GM21381 (cell line): ENCODE measurements at regions not wholly inside any gene's neighbourhood (a gene's known extent, or its start where the extent isn't known, plus 50 kb on each side); places are given as distances from the start of the nearest gene placed in this dataset.

ENCODE experiments used
- ATAC-seq: cut with Tn5 transposase; IDR thresholded peaks from one replicate; pipeline ENCODE4 v1.9.1; 2021; ENCODE audit warnings: mild to moderate bottlenecking, moderate library complexity; ENCODE audit not compliant: unreplicated experiment

DNA sequence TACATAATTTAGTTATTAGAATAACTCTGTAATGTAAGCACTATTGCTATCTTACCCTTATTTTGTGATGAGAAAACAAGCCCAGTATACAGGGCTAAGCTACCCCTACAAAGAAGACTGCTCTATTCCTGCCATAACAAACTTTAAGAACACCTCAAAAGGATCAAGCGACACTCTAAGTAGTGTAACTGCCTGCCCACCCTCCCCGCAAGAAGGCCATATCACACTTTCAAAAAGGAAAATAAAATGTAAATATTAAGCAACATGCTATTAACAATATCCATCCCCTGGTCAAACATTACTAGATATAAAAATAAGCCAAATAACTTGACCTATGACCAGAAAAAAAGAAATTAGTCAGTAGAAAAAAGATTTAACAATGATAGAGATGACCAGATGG is 741.7 kb upstream of the CNTNAP5 start:
- no peak for ATAC-seq

DNA sequence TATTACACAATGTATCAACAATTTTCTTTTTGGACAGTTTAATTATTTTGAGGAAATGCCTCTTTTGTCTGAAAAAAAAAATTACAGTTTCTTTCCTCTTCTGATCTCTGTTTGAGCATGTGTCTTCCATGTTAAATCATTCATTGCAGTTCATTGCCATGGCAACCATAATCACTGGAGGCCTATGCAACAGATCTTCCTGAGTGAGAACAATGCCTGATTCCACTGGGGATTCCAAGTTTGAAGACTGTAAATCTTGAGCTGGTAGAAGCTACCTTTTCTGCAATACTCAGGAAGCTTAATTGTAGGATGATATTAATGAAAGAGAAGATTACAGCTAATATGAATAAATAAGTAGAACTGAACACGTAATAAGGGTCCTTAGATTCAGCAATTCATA is 721.4 kb upstream of the CNTNAP5 start:
- ATAC-seq, result no peak
